Trophoblast cell (in vitro differentiated cells and primary cell): ENCODE measurements at regions not wholly inside any gene's neighbourhood (a gene's known extent, or its start where the extent isn't known, plus 50 kb on each side); places are given as distances from the start of the nearest gene placed in this dataset.

ENCODE experiments used
- DNase-seq, 2 donors: peaks; one replicate each; pipeline ENCODE4 v3.0.0-alpha.2; 2016
- H2AFZ ChIP-seq: 2 replicates; pipeline ENCODE4 v1.6.1; 2013; ENCODE audit warnings: low read length, moderate library complexity, mild to moderate bottlenecking; ENCODE audit not compliant: insufficient read depth, poor library complexity
- H2AK5ac ChIP-seq: 2 replicates; pipeline ENCODE4 v1.6.1; 2013; ENCODE audit warnings: mild to moderate bottlenecking, low read length
- H2BK120ac ChIP-seq: 2 replicates; pipeline ENCODE4 v1.6.1; 2013; ENCODE audit warnings: low read length, mild to moderate bottlenecking, moderate library complexity; ENCODE audit not compliant: insufficient read depth, poor library complexity
- H2BK12ac ChIP-seq: 2 replicates; pipeline ENCODE4 v1.6.1; 2013; ENCODE audit warnings: mild to moderate bottlenecking, low read length, moderate library complexity
- H2BK5ac ChIP-seq: 2 replicates; pipeline ENCODE4 v1.6.1; 2013; ENCODE audit warnings: low read length, low read depth, moderate library complexity, mild to moderate bottlenecking; ENCODE audit not compliant: poor library complexity
- H3K14ac ChIP-seq: 2 replicates; pipeline ENCODE4 v1.6.1; 2013; ENCODE audit warnings: mild to moderate bottlenecking, low read length
- H3K18ac ChIP-seq: 2 replicates; pipeline ENCODE4 v1.6.1; 2013; ENCODE audit warnings: mild to moderate bottlenecking, low read length
- H3K23ac ChIP-seq: 2 replicates; pipeline ENCODE4 v1.6.1; 2013; ENCODE audit warnings: low read length
- H3K27ac ChIP-seq: 2 replicates; pipeline ENCODE4 v1.5.1; 2013; ENCODE audit warnings: low read depth, mild to moderate bottlenecking, inconsistent platforms, low read length, moderate library complexity
- H3K27me3 ChIP-seq: 2 replicates; pipeline ENCODE4 v1.6.1; 2013; ENCODE audit warnings: inconsistent platforms, mild to moderate bottlenecking, low read length, moderate library complexity; ENCODE audit not compliant: insufficient read depth
- H3K36me3 ChIP-seq, 2 experiments: 1 replicate in 1 of 2; 2 replicates in 1 of 2; pipeline ENCODE4 v1.6.1; 2013; ENCODE audit warnings: low read length in 2 of 2, mild to moderate bottlenecking in 2 of 2, moderate library complexity in 1 of 2; ENCODE audit not compliant: insufficient read depth in 2 of 2, control insufficient read depth in 1 of 2
- H3K4ac ChIP-seq: 2 replicates; pipeline ENCODE4 v1.6.1; 2013; ENCODE audit warnings: low read depth, mild to moderate bottlenecking, low read length, moderate library complexity
- H3K4me1 ChIP-seq, 2 experiments: 1 replicate in 1 of 2; 2 replicates in 1 of 2; pipeline ENCODE4 v1.6.1; 2013; ENCODE audit warnings: low read length in 2 of 2, mild to moderate bottlenecking in 2 of 2, moderate library complexity in 1 of 2; ENCODE audit not compliant: insufficient read depth in 2 of 2, control insufficient read depth in 1 of 2
- H3K4me2 ChIP-seq: 2 replicates; pipeline ENCODE4 v1.6.1; 2013; ENCODE audit warnings: inconsistent platforms, mild to moderate bottlenecking, low read length, moderate library complexity
- H3K4me3 ChIP-seq: 2 replicates; pipeline ENCODE4 v1.5.1; 2013; ENCODE audit warnings: mild to moderate bottlenecking, low read depth, low read length, inconsistent platforms
- H3K79me1 ChIP-seq: one replicate; pipeline ENCODE4 v1.6.1; 2013; ENCODE audit warnings: low read length
- H3K79me2 ChIP-seq: 2 replicates; pipeline ENCODE4 v1.6.1; 2013; ENCODE audit warnings: low read length, mild to moderate bottlenecking; ENCODE audit not compliant: control insufficient read depth, insufficient read depth, poor library complexity
- H3K9ac ChIP-seq: 2 replicates; pipeline ENCODE4 v1.6.1; 2013; ENCODE audit warnings: mild to moderate bottlenecking, low read length
- H3K9me3 ChIP-seq: 2 replicates; pipeline ENCODE4 v1.6.1; 2013; ENCODE audit warnings: low read depth, mild to moderate bottlenecking, control low read depth, inconsistent platforms, low read length; ENCODE audit not compliant: insufficient read depth
- H4K12ac ChIP-seq: 2 replicates; pipeline ENCODE4 v1.6.1; 2013; ENCODE audit warnings: low read depth, mild to moderate bottlenecking, low read length, moderate library complexity
- H4K8ac ChIP-seq: 2 replicates; pipeline ENCODE4 v1.6.1; 2013; ENCODE audit warnings: low read depth, mild to moderate bottlenecking, low read length, moderate library complexity
- H4K91ac ChIP-seq: one replicate; pipeline ENCODE4 v1.6.1; 2013; ENCODE audit warnings: low read depth, mild to moderate bottlenecking, low read length, moderate library complexity
- WGBS: extraction: QIAGEN DNeasy Blood & Tissue Kit; methylation state at CpG from one replicate; pipeline ENCODE4 v1.1.7; 2013; ENCODE audit warnings: missing lambda C conversion rate; ENCODE audit not compliant: insufficient read length, insufficient coverage; ENCODE audit errors: extremely low coverage; 5-methylcytosine and 5-hydroxymethylcytosine counted together

GRCh38 chr2:153074207-153074606 lies 355.8 kb downstream of the ARL6IP6 start:
- Histone ChIP-seq H3K4me2 (no peak overlapping the region), H3K9me3 (no peaks in the 10 kb centered on the region), H2AFZ (no peak overlapping the region), H4K12ac (no peak overlapping the region), H3K4me3 (no peak overlapping the region), H3K23ac (no peak overlapping the region), H2BK5ac (no peak overlapping the region), H3K79me1 (no peaks in the 10 kb centered on the region), H3K27ac (no peak overlapping the region), H3K18ac (no peak overlapping the region), H3K27me3 (no peaks in the 10 kb centered on the region), H2AK5ac (no peak overlapping the region), H2BK12ac (no peak overlapping the region), H3K4me1 (no peaks in the 10 kb centered on the region), H3K9ac (no peak overlapping the region), H4K8ac (no peak overlapping the region), H3K4ac (no peak overlapping the region), H3K14ac (no peak overlapping the region), H4K91ac (no peak overlapping the region), H3K36me3 (no peaks in the 10 kb centered on the region), H3K79me2 (no peaks in the 10 kb centered on the region), H2BK120ac (no peak overlapping the region)
- no peak for DNase-seq
- WGBS: no CpG with 5 or more reads among the region's 1 CpG

- no peak overlapping the region for H3K23ac ChIP-seq
- no peak overlapping the region for H3K14ac ChIP-seq
- DNase-seq: no peak
- WGBS: no CpG with 5 or more reads among the region's 8 CpGs
- no peak overlapping the region for H3K27ac ChIP-seq
- no peak overlapping the region for H3K4ac ChIP-seq
- no peak overlapping the region for H2BK120ac ChIP-seq
- no peaks in the 10 kb centered on the region for H3K27me3 ChIP-seq
- H3K9me3 ChIP-seq: no peaks in the 10 kb centered on the region
- H3K79me1 ChIP-seq: no peaks in the 10 kb centered on the region
- H2AFZ ChIP-seq: no peak overlapping the region
- H3K79me2 ChIP-seq: no peaks in the 10 kb centered on the region
- H2AK5ac ChIP-seq: no peak overlapping the region
- H2BK5ac ChIP-seq: no peak overlapping the region
- no peak overlapping the region for H3K9ac ChIP-seq
- no peaks in the 10 kb centered on the region for H3K36me3 ChIP-seq
- no peak overlapping the region for H3K4me2 ChIP-seq
- H3K4me1 ChIP-seq: no peaks in the 10 kb centered on the region
- no peak overlapping the region for H4K12ac ChIP-seq
- H2BK12ac ChIP-seq: no peak overlapping the region
- H4K91ac ChIP-seq: no peak overlapping the region
- no peak overlapping the region for H4K8ac ChIP-seq
- H3K4me3 ChIP-seq: no peak overlapping the region
- no peak overlapping the region for H3K18ac ChIP-seq
Observed at GRCh38 chr2:153072813-153073212, 354.4 kb downstream of the ARL6IP6 start.

DNA sequence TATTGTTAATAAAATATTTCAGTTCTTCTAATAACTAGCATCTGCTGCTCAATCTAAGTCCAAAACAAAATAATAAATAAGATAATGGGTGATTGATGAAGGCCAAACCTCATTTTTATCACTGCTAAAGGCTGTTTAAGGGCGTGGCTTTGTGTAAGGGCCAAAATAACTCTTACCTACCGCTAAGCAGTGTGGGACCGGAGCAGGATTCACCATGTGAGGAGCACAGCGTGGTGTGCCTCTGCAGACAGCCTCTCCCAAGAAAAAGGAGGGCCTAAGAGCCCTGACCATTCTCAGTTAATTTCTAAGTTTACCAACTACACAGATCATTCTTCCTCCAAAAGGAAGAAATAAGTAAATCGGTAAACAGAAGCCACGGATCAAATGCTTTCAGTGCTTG lies 353.7 kb downstream of the ARL6IP6 start:
- Histone ChIP-seq H3K23ac (no peak overlapping the region), H2AFZ (no peak overlapping the region), H3K79me2 (no peaks in the 10 kb centered on the region), H3K4me3 (no peak overlapping the region), H2BK120ac (no peak overlapping the region), H3K27ac (no peak overlapping the region), H3K4me1 (no peaks in the 10 kb centered on the region), H3K79me1 (no peaks in the 10 kb centered on the region), H3K4me2 (no peak overlapping the region), H4K91ac (no peak overlapping the region), H3K27me3 (no peaks in the 10 kb centered on the region), H2AK5ac (no peak overlapping the region), H3K4ac (no peak overlapping the region), H4K8ac (no peak overlapping the region), H3K18ac (no peak overlapping the region), H3K9ac (no peak overlapping the region), H3K36me3 (no peaks in the 10 kb centered on the region), H4K12ac (no peak overlapping the region), H2BK12ac (no peak overlapping the region), H3K14ac (no peak overlapping the region), H2BK5ac (no peak overlapping the region), H3K9me3 (no peaks in the 10 kb centered on the region)
- DNase-seq: no peak
- WGBS: no CpG with 5 or more reads among the region's 6 CpGs

GRCh38 chr2:153071090-153071489 lies 352.7 kb downstream of the ARL6IP6 start:
- Histone ChIP-seq H3K4ac (no peak overlapping the region), H3K9me3 (no peaks in the 10 kb centered on the region), H3K9ac (no peak overlapping the region), H2AK5ac (no peak overlapping the region), H4K91ac (no peak overlapping the region), H3K23ac (no peak overlapping the region), H2BK12ac (no peak overlapping the region), H3K27ac (no peak overlapping the region), H3K14ac (no peak overlapping the region), H3K18ac (no peak overlapping the region), H2BK5ac (no peak overlapping the region), H3K79me1 (no peaks in the 10 kb centered on the region), H3K27me3 (no peaks in the 10 kb centered on the region), H4K12ac (no peak overlapping the region), H4K8ac (no peak overlapping the region), H3K79me2 (no peaks in the 10 kb centered on the region), H3K4me1 (no peaks in the 10 kb centered on the region), H2AFZ (no peak overlapping the region), H2BK120ac (no peak overlapping the region), H3K4me2 (no peak overlapping the region), H3K36me3 (no peaks in the 10 kb centered on the region), H3K4me3 (no peak overlapping the region)
- no peak for DNase-seq

GRCh38 chr2:153068915-153069314 lies 350.5 kb downstream of the ARL6IP6 start:
- no peak overlapping the region for H2BK12ac ChIP-seq
- H4K12ac ChIP-seq: no peak overlapping the region
- H2AK5ac ChIP-seq: no peak overlapping the region
- H2AFZ ChIP-seq: no peak overlapping the region
- H2BK5ac ChIP-seq: no peak overlapping the region
- no peak overlapping the region for H3K18ac ChIP-seq
- WGBS: no CpG with 5 or more reads among the region's 2 CpGs
- no peaks in the 10 kb centered on the region for H3K79me1 ChIP-seq
- no peak overlapping the region for H3K9ac ChIP-seq
- H3K14ac ChIP-seq: no peak overlapping the region
- H3K4me1 ChIP-seq: no peaks in the 10 kb centered on the region
- no peaks in the 10 kb centered on the region for H3K9me3 ChIP-seq
- no peak overlapping the region for H4K8ac ChIP-seq
- H3K4me2 ChIP-seq: no peak overlapping the region
- H3K79me2 ChIP-seq: no peaks in the 10 kb centered on the region
- no peaks in the 10 kb centered on the region for H3K36me3 ChIP-seq
- H4K91ac ChIP-seq: no peak overlapping the region
- H3K23ac ChIP-seq: no peak overlapping the region
- no peak overlapping the region for H3K4ac ChIP-seq
- no peaks in the 10 kb centered on the region for H3K27me3 ChIP-seq
- no peak overlapping the region for H2BK120ac ChIP-seq
- no peak overlapping the region for H3K4me3 ChIP-seq
- no peak for DNase-seq
- no peak overlapping the region for H3K27ac ChIP-seq
